ENCODE measurements at regions not wholly inside any gene's neighbourhood (a gene's known extent, or its start where the extent isn't known, plus 50 kb on each side); places are given as distances from the start of the nearest gene placed in this dataset.

DNA sequence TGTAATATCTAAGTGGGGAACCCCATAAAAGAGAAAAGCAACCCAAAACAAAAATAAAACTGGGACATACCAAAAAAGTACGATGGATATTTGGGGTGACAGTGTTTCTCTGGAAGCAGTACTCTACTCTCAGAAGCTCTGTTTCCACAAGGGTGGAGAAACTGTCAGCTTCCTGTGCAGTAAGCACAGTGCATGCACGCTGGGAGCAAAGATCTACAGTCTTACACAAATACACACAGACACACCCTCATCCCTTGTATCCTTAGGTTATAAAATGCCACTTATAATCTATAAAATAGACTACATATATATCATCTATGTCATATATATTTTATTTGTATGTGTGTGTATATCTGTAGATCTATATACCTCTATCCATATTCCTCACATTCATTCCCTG lies 225.8 kb upstream of the SOX5 start:
- Histone ChIP-seq H3K27me3 (no peaks in the 10 kb centered on the region), H3K4me3 (no peak overlapping the region), H3K27ac (no peak overlapping the region), H3K36me3 (no peaks in the 10 kb centered on the region), H3K4me1 (no peaks in the 10 kb centered on the region), H3K9me3 (no peaks in the 10 kb centered on the region)
- 73 to 76% methylated on average over 2 of the region's 2 CpGs for WGBS, 2 donors
- TF ChIP-seq EP300 (IDR thresholded peaks at IDR 0.05) (no peak), POLR2A (IDR thresholded peaks at IDR 0.05) (no peak), POLR2AphosphoS5 (IDR thresholded peaks at IDR 0.05) (no peak)
- TF ChIP-seq, protein P1, sequence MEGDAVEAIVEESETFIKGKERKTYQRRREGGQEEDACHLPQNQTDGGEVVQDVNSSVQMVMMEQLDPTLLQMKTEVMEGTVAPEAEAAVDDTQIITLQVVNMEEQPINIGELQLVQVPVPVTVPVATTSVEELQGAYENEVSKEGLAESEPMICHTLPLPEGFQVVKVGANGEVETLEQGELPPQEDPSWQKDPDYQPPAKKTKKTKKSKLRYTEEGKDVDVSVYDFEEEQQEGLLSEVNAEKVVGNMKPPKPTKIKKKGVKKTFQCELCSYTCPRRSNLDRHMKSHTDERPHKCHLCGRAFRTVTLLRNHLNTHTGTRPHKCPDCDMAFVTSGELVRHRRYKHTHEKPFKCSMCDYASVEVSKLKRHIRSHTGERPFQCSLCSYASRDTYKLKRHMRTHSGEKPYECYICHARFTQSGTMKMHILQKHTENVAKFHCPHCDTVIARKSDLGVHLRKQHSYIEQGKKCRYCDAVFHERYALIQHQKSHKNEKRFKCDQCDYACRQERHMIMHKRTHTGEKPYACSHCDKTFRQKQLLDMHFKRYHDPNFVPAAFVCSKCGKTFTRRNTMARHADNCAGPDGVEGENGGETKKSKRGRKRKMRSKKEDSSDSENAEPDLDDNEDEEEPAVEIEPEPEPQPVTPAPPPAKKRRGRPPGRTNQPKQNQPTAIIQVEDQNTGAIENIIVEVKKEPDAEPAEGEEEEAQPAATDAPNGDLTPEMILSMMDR (IDR thresholded peaks at IDR 0.05) = no peak
- no peak for DNase-seq
- no peak for ATAC-seq (ENCODE audit: low FRiP score in 2 of 2)

DNA sequence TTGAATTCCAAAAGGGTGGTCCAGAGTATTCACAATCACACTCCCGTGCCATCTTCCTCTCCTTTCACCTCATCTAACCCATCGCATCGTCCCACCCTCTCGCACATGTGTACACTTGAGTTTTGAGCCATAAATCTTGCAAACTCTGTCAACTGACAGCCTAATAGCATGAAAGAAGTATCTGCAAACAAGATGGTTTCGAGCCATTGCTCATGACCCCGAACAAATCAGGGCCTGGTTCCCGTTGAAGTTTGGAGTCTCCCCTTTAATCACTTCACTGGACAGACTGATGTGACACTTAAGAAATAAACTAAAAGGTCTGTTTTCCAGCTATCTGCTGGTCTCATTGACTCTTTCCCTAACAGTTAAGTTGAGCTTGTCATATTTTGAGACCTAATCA lies 223.6 kb upstream of the SOX5 start:
- 49 to 59% methylated on average over 7 of the region's 7 CpGs for WGBS, 2 donors
- Histone ChIP-seq H3K4me1 (no peaks in the 10 kb centered on the region), H3K27me3 (no peaks in the 10 kb centered on the region), H3K4me3 (no peak overlapping the region), H3K9me3 (no peaks in the 10 kb centered on the region), H3K27ac (no peak overlapping the region), H3K36me3 (no peaks in the 10 kb centered on the region)
- TF ChIP-seq EP300 (IDR thresholded peaks at IDR 0.05) = no peak
- no peak for TF ChIP-seq POLR2A (IDR thresholded peaks at IDR 0.05)
- TF ChIP-seq POLR2AphosphoS5 (IDR thresholded peaks at IDR 0.05) = no peak
- TF ChIP-seq, protein P1 (IDR thresholded peaks at IDR 0.05) = no peak
- ATAC-seq (ENCODE audit: low FRiP score in 2 of 2) = no peak
- no peak for DNase-seq

DNA sequence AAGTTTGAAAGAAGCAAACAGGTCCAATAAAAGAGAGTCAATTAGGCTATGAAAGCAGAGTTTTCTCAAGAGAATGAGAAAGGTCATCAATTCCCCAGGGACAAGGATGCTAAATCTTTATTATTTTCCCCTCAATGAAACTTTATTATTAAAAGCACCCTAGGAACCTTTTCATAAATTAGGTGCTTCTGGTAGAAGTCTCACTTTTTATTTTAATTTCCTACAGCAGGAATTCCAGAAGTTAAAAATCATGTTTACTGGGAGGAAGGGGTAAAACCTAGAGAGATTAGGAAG lies 223.2 kb upstream of the SOX5 start:
- TF ChIP-seq POLR2AphosphoS5 (IDR thresholded peaks at IDR 0.05) = no peak
- TF ChIP-seq, protein P1 (IDR thresholded peaks at IDR 0.05) = no peak
- no peak for TF ChIP-seq POLR2A (IDR thresholded peaks at IDR 0.05)
- no peak for TF ChIP-seq EP300 (IDR thresholded peaks at IDR 0.05)
- DNase-seq = no peak
- no peaks in the 10 kb centered on the region for H3K36me3 ChIP-seq
- no peaks in the 10 kb centered on the region for H3K4me1 ChIP-seq
- no peak overlapping the region for H3K27ac ChIP-seq
- no peaks in the 10 kb centered on the region for H3K27me3 ChIP-seq
- no peaks in the 10 kb centered on the region for H3K9me3 ChIP-seq
- no peak overlapping the region for H3K4me3 ChIP-seq
- ATAC-seq (ENCODE audit: low FRiP score in 2 of 2) = no peak

DNA sequence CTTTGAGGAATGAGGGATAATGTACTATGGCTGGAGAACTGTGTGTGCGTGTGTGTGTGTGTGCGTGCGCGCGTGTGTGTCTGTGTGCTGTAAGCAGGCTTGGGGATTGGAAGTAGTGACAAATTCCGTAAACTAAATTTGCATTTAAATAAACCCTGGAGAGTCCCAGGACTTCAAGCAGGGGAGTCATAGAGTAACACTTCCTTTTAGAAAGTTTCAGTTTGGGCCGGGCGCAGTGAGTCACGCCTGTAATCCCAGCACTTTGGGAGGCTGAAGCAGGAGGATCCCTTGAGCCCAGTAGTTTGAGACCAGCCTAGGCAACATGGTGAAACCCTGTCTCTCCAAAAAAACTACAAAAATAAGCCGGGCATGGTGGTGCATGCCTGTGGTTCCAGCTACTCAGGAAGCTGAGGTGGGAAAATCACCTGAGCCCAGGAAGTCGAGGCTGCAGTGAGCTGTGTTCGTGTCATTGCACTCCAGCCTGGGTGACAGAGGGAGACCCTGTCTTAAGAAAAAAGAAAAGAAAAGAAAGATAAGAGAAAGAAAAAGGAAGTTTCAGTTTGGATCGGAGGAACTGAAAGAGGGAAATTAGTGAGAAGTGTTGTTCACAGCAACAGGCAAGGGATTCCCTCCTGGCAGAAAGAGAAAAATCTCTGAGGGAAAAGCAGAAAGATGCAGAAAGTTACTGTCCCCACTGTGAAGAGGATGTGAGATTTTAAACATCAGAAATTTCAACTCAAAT lies 222.7 kb upstream of the SOX5 start:
- no peak overlapping the region for H3K4me3 ChIP-seq
- H3K27ac ChIP-seq = no peak overlapping the region
- no peaks in the 10 kb centered on the region for H3K9me3 ChIP-seq
- WGBS, 2 donors = 83 to 90% methylated on average over 13 of the region's 13 CpGs
- no peaks in the 10 kb centered on the region for H3K36me3 ChIP-seq
- ATAC-seq (ENCODE audit: low FRiP score in 2 of 2) (peak in 1 of 2 donors; percentile 31), DNase-seq (peak in 1 of 2 donors; percentile 4)
- TF ChIP-seq POLR2AphosphoS5 (IDR thresholded peaks at IDR 0.05) (no peak), POLR2A (IDR thresholded peaks at IDR 0.05) (no peak), EP300 (IDR thresholded peaks at IDR 0.05) (no peak)
- TF ChIP-seq, protein P1 (IDR thresholded peaks at IDR 0.05) = no peak
- no peaks in the 10 kb centered on the region for H3K4me1 ChIP-seq
- no peaks in the 10 kb centered on the region for H3K27me3 ChIP-seq

DNA sequence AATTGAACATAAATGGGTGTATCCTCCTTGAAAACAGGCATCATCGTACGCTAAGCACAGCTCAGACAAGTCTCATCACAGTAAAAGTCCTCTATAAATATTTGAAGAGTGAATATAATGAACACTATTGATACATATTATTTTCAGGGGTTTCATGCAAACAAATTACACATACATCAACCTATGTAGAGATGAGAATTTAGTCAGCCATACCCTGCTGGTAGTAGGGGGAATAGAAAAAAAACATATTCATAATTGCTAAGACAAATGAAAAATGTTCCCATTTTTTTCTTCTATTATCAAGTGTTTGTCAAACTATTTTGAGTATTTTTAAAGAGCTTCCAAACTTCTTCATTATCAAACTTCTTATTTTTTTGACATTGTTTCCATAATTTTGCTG lies 205.6 kb upstream of the SOX5 start:
- WGBS, 2 donors = 91 to 93% methylated on average over 2 of the region's 2 CpGs
- no peak for DNase-seq
- TF ChIP-seq POLR2A (IDR thresholded peaks at IDR 0.05) (no peak), POLR2AphosphoS5 (IDR thresholded peaks at IDR 0.05) (no peak), EP300 (IDR thresholded peaks at IDR 0.05) (no peak)
- TF ChIP-seq, protein P1 (IDR thresholded peaks at IDR 0.05) = no peak
- no peaks in the 10 kb centered on the region for H3K36me3 ChIP-seq
- H3K27ac ChIP-seq = no peak overlapping the region
- H3K9me3 ChIP-seq = no peaks in the 10 kb centered on the region
- no peak overlapping the region for H3K4me3 ChIP-seq
- no peaks in the 10 kb centered on the region for H3K27me3 ChIP-seq
- ATAC-seq (ENCODE audit: low FRiP score in 2 of 2) = no peak
- no peaks in the 10 kb centered on the region for H3K4me1 ChIP-seq

Measured in upper lobe of left lung (tissue), 6 donors.